K562 (cell line): ENCODE measurements at regions not wholly inside any gene's neighbourhood (a gene's known extent, or its start where the extent isn't known, plus 50 kb on each side); places are given as distances from the start of the nearest gene placed in this dataset.

Experiments
- ATAC-seq: fragments of 200-7000 bp; cut with Tn5 transposase; 3 replicates; pipeline ENCODE4 v1.9.1; 2020; ENCODE audit warnings: moderate library complexity
- BruUV-seq: library from RNA; stranded (reverse); fragments of 400-500 nt; replicated peaks from 2 replicates; lab custom pipeline; 2021; lab: Mats Ljungman, UMichigan
- CTCF ChIA-PET: fragments of 300-600 bp; formaldehyde crosslinking; extraction: SDS; loops from one replicate; lab custom pipeline; 2021; ENCODE audit warnings: low intra/inter-chr PET ratio; lab: Yijun Ruan, JAX
- POLR2A ChIA-PET: fragments of 300-600, 350-650 bp; sonication (Branson Sonifier 250); formaldehyde crosslinking; extraction: SDS; loops from one replicate; lab custom pipeline; 2021; ENCODE audit warnings: antibody characterized with exemption, inconsistent platforms; lab: Yijun Ruan, JAX
- DNase-seq, 4 experiments: peaks; one replicate each; pipeline versions ENCODE4 v3.0.0 to v3.0.0-alpha.2; 2011 to 2018; ENCODE audit warnings: low spot score in 3 of 4, mixed read lengths in 3 of 4; ENCODE audit errors: extremely low read depth in 1 of 4
- FAIRE-seq: peaks from 2 replicates; lab custom pipeline; 2011; peaks lifted over from hg19 to GRCh38; lab: Jason Lieb, UNC
- H2AFZ ChIP-seq: 2 replicates; pipeline ENCODE4 v1.6.0; 2011; ENCODE audit warnings: low read depth, low read length, control low read depth, inconsistent platforms
- H3K27ac ChIP-seq: fragments of 200-600 bp; 3 replicates; pipeline ENCODE4 v1.8.0; 2011; ENCODE audit warnings: low read depth, mild to moderate bottlenecking, control low read depth, inconsistent platforms, low read length, moderate library complexity, mixed read lengths; ENCODE audit errors: extremely low read depth
- H3K27me3 ChIP-seq, 2 experiments: fragments of 300-600 bp in 1 of 2; 2 replicates in 1 of 2; 3 replicates in 1 of 2; pipeline versions ENCODE4 v1.6.0 to v1.8.0; 2011; ENCODE audit warnings: inconsistent platforms in 2 of 2, low read length in 2 of 2, mild to moderate bottlenecking in 1 of 2, mixed read lengths in 1 of 2, moderate library complexity in 1 of 2; ENCODE audit not compliant: control insufficient read depth in 2 of 2, insufficient read depth in 2 of 2
- H3K36me3 ChIP-seq: fragments of 300-600 bp; 3 replicates; pipeline ENCODE4 v1.8.0; 2011; ENCODE audit warnings: mild to moderate bottlenecking, low read length, inconsistent platforms; ENCODE audit not compliant: control insufficient read depth, insufficient read depth
- H3K4me1 ChIP-seq, 2 experiments: fragments of 200-600 bp in 1 of 2; replicated peaks in 1 of 2; 2 replicates in 1 of 2; 3 replicates in 1 of 2; pipeline versions ENCODE4 v1.5.1 to v1.8.0; 2011; ENCODE audit warnings: inconsistent platforms in 2 of 2, low read length in 2 of 2, mild to moderate bottlenecking in 1 of 2, mixed read lengths in 1 of 2, moderate library complexity in 1 of 2; ENCODE audit not compliant: control insufficient read depth in 2 of 2, insufficient read depth in 2 of 2
- H3K4me2 ChIP-seq: 2 replicates; pipeline ENCODE4 v1.6.1; 2011; ENCODE audit warnings: low read length, control low read depth, inconsistent platforms, mixed read lengths; ENCODE audit not compliant: insufficient read depth
- H3K4me3 ChIP-seq: fragments of 200-600 bp; sonication (generic), shearing (Covaris generic); 2 replicates; pipeline ENCODE4 v1.5.1; 2016; ENCODE audit warnings: control low read depth, inconsistent platforms
- H3K79me2 ChIP-seq: fragments of 200-600 bp; 3 replicates; pipeline ENCODE4 v1.8.0; 2011; ENCODE audit warnings: low read length, inconsistent platforms; ENCODE audit not compliant: control insufficient read depth, insufficient read depth
- H3K9ac ChIP-seq, 2 experiments: 2 replicates each; pipeline versions ENCODE4 v1.6.0 to v1.6.1; 2011; ENCODE audit warnings: low read depth in 2 of 2, low read length in 2 of 2, control low read depth in 1 of 2, inconsistent platforms in 1 of 2, mild to moderate bottlenecking in 1 of 2, mixed read lengths in 1 of 2; ENCODE audit not compliant: insufficient read depth in 1 of 2
- H3K9me1 ChIP-seq: one replicate; pipeline ENCODE4 v1.6.0; 2011; ENCODE audit warnings: inconsistent platforms, mild to moderate bottlenecking, low read length, moderate library complexity; ENCODE audit not compliant: control insufficient read depth, insufficient read depth
- H3K9me3 ChIP-seq: replicated peaks from 2 replicates; pipeline ENCODE4 v1.5.1; 2011; ENCODE audit warnings: low read depth, low read length, inconsistent platforms; ENCODE audit not compliant: control insufficient read depth, insufficient read depth
- H4K20me1 ChIP-seq: replicated peaks from 2 replicates; pipeline ENCODE4 v1.6.1; 2011; ENCODE audit warnings: low read length, inconsistent platforms, mixed read lengths; ENCODE audit not compliant: control insufficient read depth, insufficient read depth
- ARHGAP35 ChIP-seq: fragments of 450-650 bp; IDR thresholded peaks from 2 replicates; pipeline ENCODE4 v1.6.1; 2018; ENCODE audit not compliant: partially characterized antibody
- KDM2B ChIP-seq: fragments of 250-450 bp; sonication (Bioruptor Pico); IDR thresholded peaks from 2 replicates; pipeline ENCODE4 v1.8.0; 2021; ENCODE audit warnings: mild to moderate bottlenecking, moderate library complexity
- NUFIP1 ChIP-seq: fragments of 450-650 bp; IDR thresholded peaks from 2 replicates; pipeline ENCODE4 v1.6.1; 2018; ENCODE audit not compliant: partially characterized antibody
- SMAD3 ChIP-seq: fragments of 450-650 bp; formaldehyde crosslinking; conservative IDR thresholded peaks from 2 replicates; pipeline ENCODE4 v1.4.0; 2020; ENCODE audit warnings: mild to moderate bottlenecking
- TBP ChIP-seq: optimal IDR thresholded peaks from 2 replicates; pipeline ENCODE3; 2011; ENCODE audit warnings: low read depth, low read length, improper control_type of control experiment
- WGBS: fragments of 100-300 bp; shearing (Covaris generic); methylation state at CpG from one replicate; pipeline ENCODE4 v1.1.6; 2016; ENCODE audit warnings: low coverage, mixed read lengths; ENCODE audit not compliant: insufficient coverage; ENCODE audit errors: missing lambda C conversion rate; 5-methylcytosine and 5-hydroxymethylcytosine counted together
- in situ Hi-C: fragments of 300-500 bp; cut with MboI; formaldehyde crosslinking; loops from 4 replicates; pipeline ENCODE4 v1.15.0; 2018; ENCODE audit warnings: inconsistent platforms, mixed read lengths
- intact Hi-C: fragments of 100-400 bp; cut with micrococcal nuclease; formaldehyde crosslinking; loops from 2 replicates; pipeline ENCODE4 v1.14.2; 2022
- TF ChIP-seq, protein P1 (sequence below): fragments of 450-650 bp; IDR thresholded peaks from 2 replicates; pipeline ENCODE4 v1.6.1; 2016; ENCODE audit warnings: borderline replicate concordance
- TF ChIP-seq, protein P2 (sequence below): fragments of 450-650 bp; IDR thresholded peaks from 2 replicates; pipeline ENCODE4 v1.6.1; 2017; ENCODE audit warnings: mild to moderate bottlenecking, moderate library complexity
- TF ChIP-seq, protein P3 (sequence below): fragments of 200-800 bp; sonication (Bioruptor generic); IDR thresholded peaks from 2 replicates; pipeline ENCODE4 v1.6.1; 2016; ENCODE audit warnings: missing genetic modification characterization, missing compliant biosample characterization
- TF ChIP-seq, protein P4 (sequence below), 2 experiments: fragments of 450-650 bp in 1 of 2; IDR thresholded peaks; 2 replicates each; pipeline ENCODE4 v1.6.1; 2011 to 2017; ENCODE audit warnings: low read depth in 2 of 2, antibody characterized with exemption in 1 of 2, borderline replicate concordance in 1 of 2, low read length in 1 of 2, mild to moderate bottlenecking in 1 of 2, mixed read lengths in 1 of 2; ENCODE audit not compliant: control insufficient read depth in 1 of 2

DNA sequence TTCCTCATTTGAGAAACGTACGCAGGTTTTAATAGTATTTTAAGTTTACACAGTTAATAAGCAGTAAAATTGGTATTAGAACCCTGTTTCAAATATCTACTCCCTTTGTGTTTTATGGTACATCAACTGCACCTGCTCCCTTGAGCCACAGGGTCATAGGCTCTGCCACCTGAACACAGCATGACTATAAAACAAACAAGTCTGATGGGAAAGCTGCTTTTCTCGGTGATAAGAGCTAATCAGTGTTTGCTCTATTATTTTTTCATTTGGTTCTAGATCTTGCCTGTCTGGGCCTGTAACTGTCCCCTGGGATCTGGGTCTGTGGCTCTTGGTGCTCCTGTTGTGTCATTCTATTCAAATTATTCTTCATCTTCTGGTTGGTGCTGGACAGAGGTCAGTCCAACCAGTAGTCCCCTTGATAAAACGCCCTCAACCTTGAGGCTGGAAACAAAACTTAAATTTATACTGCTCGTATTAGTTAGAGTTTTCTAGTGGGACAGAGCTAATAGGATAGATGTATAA is 314.8 kb upstream of the LRP1B start:
- Histone ChIP-seq H4K20me1 (no peaks in the 10 kb centered on the region), H3K9me3 (no peaks in the 10 kb centered on the region; the same call in 1 of the 2 replicates), H3K9ac (no peak overlapping the region), H3K4me3 (no peak overlapping the region), H3K27ac (no peak overlapping the region), H3K4me2 (no peak overlapping the region), H3K4me1 (no peaks in the 10 kb centered on the region), H3K36me3 (no peaks in the 10 kb centered on the region), H3K27me3 (no peaks in the 10 kb centered on the region), H3K9me1 (no peaks in the 10 kb centered on the region), H3K79me2 (no peaks in the 10 kb centered on the region), H2AFZ (no peak overlapping the region)
- intact Hi-C loops (no loop called here), in situ Hi-C loops (no loop called here)
- BruUV-seq: no TSS peak
- FAIRE-seq (no peak), DNase-seq (no peak), ATAC-seq (no peak)
- ChIA-PET CTCF (no interaction called here), POLR2A (no interaction called here)
- 2% methylated on average over 5 of the region's 5 CpGs for WGBS
- TF ChIP-seq KDM2B (CRISPR knock-in tag): no peak
- no peak for TF ChIP-seq TBP
- TF ChIP-seq, protein P1, sequence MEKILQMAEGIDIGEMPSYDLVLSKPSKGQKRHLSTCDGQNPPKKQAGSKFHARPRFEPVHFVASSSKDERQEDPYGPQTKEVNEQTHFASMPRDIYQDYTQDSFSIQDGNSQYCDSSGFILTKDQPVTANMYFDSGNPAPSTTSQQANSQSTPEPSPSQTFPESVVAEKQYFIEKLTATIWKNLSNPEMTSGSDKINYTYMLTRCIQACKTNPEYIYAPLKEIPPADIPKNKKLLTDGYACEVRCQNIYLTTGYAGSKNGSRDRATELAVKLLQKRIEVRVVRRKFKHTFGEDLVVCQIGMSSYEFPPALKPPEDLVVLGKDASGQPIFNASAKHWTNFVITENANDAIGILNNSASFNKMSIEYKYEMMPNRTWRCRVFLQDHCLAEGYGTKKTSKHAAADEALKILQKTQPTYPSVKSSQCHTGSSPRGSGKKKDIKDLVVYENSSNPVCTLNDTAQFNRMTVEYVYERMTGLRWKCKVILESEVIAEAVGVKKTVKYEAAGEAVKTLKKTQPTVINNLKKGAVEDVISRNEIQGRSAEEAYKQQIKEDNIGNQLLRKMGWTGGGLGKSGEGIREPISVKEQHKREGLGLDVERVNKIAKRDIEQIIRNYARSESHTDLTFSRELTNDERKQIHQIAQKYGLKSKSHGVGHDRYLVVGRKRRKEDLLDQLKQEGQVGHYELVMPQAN: no peak
- TF ChIP-seq, protein P2, sequence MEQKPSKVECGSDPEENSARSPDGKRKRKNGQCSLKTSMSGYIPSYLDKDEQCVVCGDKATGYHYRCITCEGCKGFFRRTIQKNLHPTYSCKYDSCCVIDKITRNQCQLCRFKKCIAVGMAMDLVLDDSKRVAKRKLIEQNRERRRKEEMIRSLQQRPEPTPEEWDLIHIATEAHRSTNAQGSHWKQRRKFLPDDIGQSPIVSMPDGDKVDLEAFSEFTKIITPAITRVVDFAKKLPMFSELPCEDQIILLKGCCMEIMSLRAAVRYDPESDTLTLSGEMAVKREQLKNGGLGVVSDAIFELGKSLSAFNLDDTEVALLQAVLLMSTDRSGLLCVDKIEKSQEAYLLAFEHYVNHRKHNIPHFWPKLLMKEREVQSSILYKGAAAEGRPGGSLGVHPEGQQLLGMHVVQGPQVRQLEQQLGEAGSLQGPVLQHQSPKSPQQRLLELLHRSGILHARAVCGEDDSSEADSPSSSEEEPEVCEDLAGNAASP: no peak
- TF ChIP-seq NUFIP1: no peak
- TF ChIP-seq, protein P3, sequence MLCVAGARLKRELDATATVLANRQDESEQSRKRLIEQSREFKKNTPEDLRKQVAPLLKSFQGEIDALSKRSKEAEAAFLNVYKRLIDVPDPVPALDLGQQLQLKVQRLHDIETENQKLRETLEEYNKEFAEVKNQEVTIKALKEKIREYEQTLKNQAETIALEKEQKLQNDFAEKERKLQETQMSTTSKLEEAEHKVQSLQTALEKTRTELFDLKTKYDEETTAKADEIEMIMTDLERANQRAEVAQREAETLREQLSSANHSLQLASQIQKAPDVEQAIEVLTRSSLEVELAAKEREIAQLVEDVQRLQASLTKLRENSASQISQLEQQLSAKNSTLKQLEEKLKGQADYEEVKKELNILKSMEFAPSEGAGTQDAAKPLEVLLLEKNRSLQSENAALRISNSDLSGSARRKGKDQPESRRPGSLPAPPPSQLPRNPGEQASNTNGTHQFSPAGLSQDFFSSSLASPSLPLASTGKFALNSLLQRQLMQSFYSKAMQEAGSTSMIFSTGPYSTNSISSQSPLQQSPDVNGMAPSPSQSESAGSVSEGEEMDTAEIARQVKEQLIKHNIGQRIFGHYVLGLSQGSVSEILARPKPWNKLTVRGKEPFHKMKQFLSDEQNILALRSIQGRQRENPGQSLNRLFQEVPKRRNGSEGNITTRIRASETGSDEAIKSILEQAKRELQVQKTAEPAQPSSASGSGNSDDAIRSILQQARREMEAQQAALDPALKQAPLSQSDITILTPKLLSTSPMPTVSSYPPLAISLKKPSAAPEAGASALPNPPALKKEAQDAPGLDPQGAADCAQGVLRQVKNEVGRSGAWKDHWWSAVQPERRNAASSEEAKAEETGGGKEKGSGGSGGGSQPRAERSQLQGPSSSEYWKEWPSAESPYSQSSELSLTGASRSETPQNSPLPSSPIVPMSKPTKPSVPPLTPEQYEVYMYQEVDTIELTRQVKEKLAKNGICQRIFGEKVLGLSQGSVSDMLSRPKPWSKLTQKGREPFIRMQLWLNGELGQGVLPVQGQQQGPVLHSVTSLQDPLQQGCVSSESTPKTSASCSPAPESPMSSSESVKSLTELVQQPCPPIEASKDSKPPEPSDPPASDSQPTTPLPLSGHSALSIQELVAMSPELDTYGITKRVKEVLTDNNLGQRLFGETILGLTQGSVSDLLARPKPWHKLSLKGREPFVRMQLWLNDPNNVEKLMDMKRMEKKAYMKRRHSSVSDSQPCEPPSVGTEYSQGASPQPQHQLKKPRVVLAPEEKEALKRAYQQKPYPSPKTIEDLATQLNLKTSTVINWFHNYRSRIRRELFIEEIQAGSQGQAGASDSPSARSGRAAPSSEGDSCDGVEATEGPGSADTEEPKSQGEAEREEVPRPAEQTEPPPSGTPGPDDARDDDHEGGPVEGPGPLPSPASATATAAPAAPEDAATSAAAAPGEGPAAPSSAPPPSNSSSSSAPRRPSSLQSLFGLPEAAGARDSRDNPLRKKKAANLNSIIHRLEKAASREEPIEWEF: no peak
- no peak for TF ChIP-seq ARHGAP35
- TF ChIP-seq SMAD3 (CRISPR knock-in tag): no peak
- TF ChIP-seq, protein P4, sequence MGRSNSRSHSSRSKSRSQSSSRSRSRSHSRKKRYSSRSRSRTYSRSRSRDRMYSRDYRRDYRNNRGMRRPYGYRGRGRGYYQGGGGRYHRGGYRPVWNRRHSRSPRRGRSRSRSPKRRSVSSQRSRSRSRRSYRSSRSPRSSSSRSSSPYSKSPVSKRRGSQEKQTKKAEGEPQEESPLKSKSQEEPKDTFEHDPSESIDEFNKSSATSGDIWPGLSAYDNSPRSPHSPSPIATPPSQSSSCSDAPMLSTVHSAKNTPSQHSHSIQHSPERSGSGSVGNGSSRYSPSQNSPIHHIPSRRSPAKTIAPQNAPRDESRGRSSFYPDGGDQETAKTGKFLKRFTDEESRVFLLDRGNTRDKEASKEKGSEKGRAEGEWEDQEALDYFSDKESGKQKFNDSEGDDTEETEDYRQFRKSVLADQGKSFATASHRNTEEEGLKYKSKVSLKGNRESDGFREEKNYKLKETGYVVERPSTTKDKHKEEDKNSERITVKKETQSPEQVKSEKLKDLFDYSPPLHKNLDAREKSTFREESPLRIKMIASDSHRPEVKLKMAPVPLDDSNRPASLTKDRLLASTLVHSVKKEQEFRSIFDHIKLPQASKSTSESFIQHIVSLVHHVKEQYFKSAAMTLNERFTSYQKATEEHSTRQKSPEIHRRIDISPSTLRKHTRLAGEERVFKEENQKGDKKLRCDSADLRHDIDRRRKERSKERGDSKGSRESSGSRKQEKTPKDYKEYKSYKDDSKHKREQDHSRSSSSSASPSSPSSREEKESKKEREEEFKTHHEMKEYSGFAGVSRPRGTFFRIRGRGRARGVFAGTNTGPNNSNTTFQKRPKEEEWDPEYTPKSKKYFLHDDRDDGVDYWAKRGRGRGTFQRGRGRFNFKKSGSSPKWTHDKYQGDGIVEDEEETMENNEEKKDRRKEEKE (IDR thresholded peaks at IDR 0.05; ENCODE audit: borderline replicate concordance in 1 of 2, control insufficient read depth in 1 of 2, low read depth in 2 of 2, low read length in 1 of 2): no peak
